Hepatocyte (in vitro differentiated cells): ENCODE measurements at regions not wholly inside any gene's neighbourhood (a gene's known extent, or its start where the extent isn't known, plus 50 kb on each side); places are given as distances from the start of the nearest gene placed in this dataset.

Experiments
- EZH2 ChIP-seq: fragments of 200-600 bp; sonication (generic); IDR thresholded peaks from 2 replicates; pipeline ENCODE4 v1.6.1; 2016; ENCODE audit warnings: antibody characterized with exemption, mild to moderate bottlenecking, borderline replicate concordance
- TF ChIP-seq, protein P1 (sequence below): fragments of 200-600 bp; sonication (generic); IDR thresholded peaks from 2 replicates; pipeline ENCODE4 v1.5.1; 2016; ENCODE audit warnings: antibody characterized with exemption, mild to moderate bottlenecking; ENCODE audit not compliant: poor library complexity

DNA sequence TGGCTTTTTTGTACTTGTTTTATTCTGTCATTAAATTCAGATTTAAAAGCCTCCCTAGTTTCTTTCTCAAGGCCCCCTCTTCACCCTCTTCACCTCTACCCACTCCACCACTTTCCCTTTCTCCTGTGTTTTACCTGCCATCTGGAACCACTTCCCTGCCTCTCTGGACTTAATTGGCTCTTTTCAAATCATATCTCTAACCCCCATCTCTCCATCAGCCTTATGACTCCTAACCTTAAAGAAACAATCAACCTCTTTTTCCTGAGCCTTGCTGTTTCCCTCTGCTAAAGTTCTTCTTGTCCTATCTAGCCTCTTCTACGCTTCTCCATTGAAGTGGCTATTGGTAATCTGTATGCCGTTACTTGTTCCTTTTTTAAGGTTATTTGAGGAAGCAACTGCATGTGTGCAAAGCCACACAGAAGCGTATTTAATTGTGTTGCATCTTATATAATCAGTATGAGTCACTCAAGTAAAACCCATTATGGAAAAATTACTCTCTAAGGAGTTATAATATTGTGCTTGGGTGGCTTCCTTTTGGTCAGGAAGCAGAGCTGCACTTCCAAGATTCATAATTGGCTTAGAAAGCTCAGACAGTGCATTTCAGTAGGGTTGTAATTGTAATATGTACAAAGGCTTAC, 653.6 kb upstream of the ITGA1 start:
- TF ChIP-seq, protein P1, sequence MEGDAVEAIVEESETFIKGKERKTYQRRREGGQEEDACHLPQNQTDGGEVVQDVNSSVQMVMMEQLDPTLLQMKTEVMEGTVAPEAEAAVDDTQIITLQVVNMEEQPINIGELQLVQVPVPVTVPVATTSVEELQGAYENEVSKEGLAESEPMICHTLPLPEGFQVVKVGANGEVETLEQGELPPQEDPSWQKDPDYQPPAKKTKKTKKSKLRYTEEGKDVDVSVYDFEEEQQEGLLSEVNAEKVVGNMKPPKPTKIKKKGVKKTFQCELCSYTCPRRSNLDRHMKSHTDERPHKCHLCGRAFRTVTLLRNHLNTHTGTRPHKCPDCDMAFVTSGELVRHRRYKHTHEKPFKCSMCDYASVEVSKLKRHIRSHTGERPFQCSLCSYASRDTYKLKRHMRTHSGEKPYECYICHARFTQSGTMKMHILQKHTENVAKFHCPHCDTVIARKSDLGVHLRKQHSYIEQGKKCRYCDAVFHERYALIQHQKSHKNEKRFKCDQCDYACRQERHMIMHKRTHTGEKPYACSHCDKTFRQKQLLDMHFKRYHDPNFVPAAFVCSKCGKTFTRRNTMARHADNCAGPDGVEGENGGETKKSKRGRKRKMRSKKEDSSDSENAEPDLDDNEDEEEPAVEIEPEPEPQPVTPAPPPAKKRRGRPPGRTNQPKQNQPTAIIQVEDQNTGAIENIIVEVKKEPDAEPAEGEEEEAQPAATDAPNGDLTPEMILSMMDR, result no peak
- TF ChIP-seq EZH2, result no peak
